GM12878 (cell line): ENCODE measurements at regions not wholly inside any gene's neighbourhood (a gene's known extent, or its start where the extent isn't known, plus 50 kb on each side); places are given as distances from the start of the nearest gene placed in this dataset.

Source experiments
- ATAC-seq: fragments of 200-7000 bp; cut with Tn5 transposase; 3 replicates; pipeline ENCODE4 v1.9.1; 2020; ENCODE audit warnings: mild to moderate bottlenecking, moderate library complexity
- BruUV-seq: library from RNA; stranded (reverse); fragments of 400-500 nt; replicated peaks from 2 replicates; lab custom pipeline; 2021; lab: Mats Ljungman, UMichigan
- CTCF ChIA-PET: fragments of 300-600 bp; sonication (Branson Sonifier 250); formaldehyde crosslinking; extraction: SDS; loops from one replicate; lab custom pipeline; 2021; ENCODE audit warnings: inconsistent platforms; lab: Yijun Ruan, JAX
- POLR2A ChIA-PET: fragments of 350-600 bp; formaldehyde crosslinking; extraction: SDS; loops from one replicate; lab custom pipeline; 2021; ENCODE audit warnings: inconsistent platforms; lab: Charles Lee
- RAD21 ChIA-PET: fragments of 300-600 bp; sonication (Branson Sonifier 250); formaldehyde crosslinking; loops from one replicate; lab custom pipeline; 2023; ENCODE audit warnings: antibody characterized with exemption; ENCODE audit not compliant: unreplicated experiment; lab: Charles Lee
- SMC1A ChIA-PET: fragments of 300-600 bp; sonication (Branson Sonifier 250); formaldehyde crosslinking; loops from one replicate; lab custom pipeline; 2023; ENCODE audit not compliant: unreplicated experiment, uncharacterized antibody; lab: Charles Lee
- DNase-seq: peaks from one replicate; pipeline ENCODE4 v3.0.0-alpha.2; 2011; ENCODE audit warnings: low read depth, low spot score
- FAIRE-seq: peaks from 3 replicates; lab custom pipeline; 2011; peaks lifted over from hg19 to GRCh38; lab: Jason Lieb, UNC
- H2AFZ ChIP-seq: 2 replicates; pipeline ENCODE4 v1.6.0; 2011; ENCODE audit warnings: low read depth, low read length, control low read depth; ENCODE audit not compliant: control insufficient read depth
- H3K27ac ChIP-seq: 2 replicates; pipeline ENCODE4 v1.5.1; 2011; ENCODE audit warnings: control low read depth; ENCODE audit not compliant: control insufficient read depth, insufficient read depth
- H3K27me3 ChIP-seq, 2 experiments: replicated peaks in 1 of 2; 2 replicates each; pipeline versions ENCODE4 v1.6.0 to v1.6.1; 2011; ENCODE audit warnings: low read length in 1 of 2; ENCODE audit not compliant: control insufficient read depth in 2 of 2, insufficient read depth in 2 of 2
- H3K36me3 ChIP-seq, 2 experiments: 2 replicates each; pipeline ENCODE4 v1.5.1; 2011; ENCODE audit warnings: low read length in 1 of 2; ENCODE audit not compliant: control insufficient read depth in 2 of 2, insufficient read depth in 2 of 2
- H3K4me1 ChIP-seq: 2 replicates; pipeline ENCODE4 v1.6.1; 2011; ENCODE audit warnings: mild to moderate bottlenecking, low read length, moderate library complexity, mixed read lengths; ENCODE audit not compliant: control insufficient read depth, insufficient read depth
- H3K4me2 ChIP-seq: 2 replicates; pipeline ENCODE4 v1.6.0; 2011; ENCODE audit warnings: control low read depth; ENCODE audit not compliant: control insufficient read depth, insufficient read depth
- H3K4me3 ChIP-seq: fragments of 200-600 bp; sonication (generic); 2 replicates; pipeline ENCODE4 v1.5.1; 2016
- H3K79me2 ChIP-seq: 2 replicates; pipeline ENCODE4 v1.6.0; 2011; ENCODE audit warnings: low read length; ENCODE audit not compliant: control insufficient read depth, insufficient read depth
- H3K9ac ChIP-seq: 2 replicates; pipeline ENCODE4 v1.8.0; 2011; ENCODE audit warnings: low read length, control low read depth, mixed read lengths; ENCODE audit not compliant: control insufficient read depth, insufficient read depth
- H3K9me3 ChIP-seq: replicated peaks from 3 replicates; pipeline ENCODE4 v1.5.1; 2011; ENCODE audit warnings: mild to moderate bottlenecking, low read length; ENCODE audit not compliant: control insufficient read depth, insufficient read depth
- H4K20me1 ChIP-seq: 2 replicates; pipeline ENCODE4 v1.6.0; 2011; ENCODE audit not compliant: control insufficient read depth, insufficient read depth
- BMI1 ChIP-seq: fragments of 450-650 bp; IDR thresholded peaks from 2 replicates; pipeline ENCODE4 v1.6.1; 2016; ENCODE audit warnings: mild to moderate bottlenecking, moderate library complexity, borderline replicate concordance
- CHD2 ChIP-seq: IDR thresholded peaks from 2 replicates; pipeline ENCODE4 v1.6.1; 2011; ENCODE audit warnings: low read depth, low read length, improper control_type of control experiment, borderline replicate concordance
- ELK1 ChIP-seq: IDR thresholded peaks from 2 replicates; pipeline ENCODE4 v1.6.1; 2012; ENCODE audit warnings: low read depth, low read length, improper control_type of control experiment
- NFYB ChIP-seq: IDR thresholded peaks from 2 replicates; pipeline ENCODE4 v1.6.1; 2011; ENCODE audit warnings: low read depth, mild to moderate bottlenecking, low read length, improper control_type of control experiment, moderate library complexity; ENCODE audit not compliant: insufficient read depth
- POU2F2 ChIP-seq: IDR thresholded peaks from 3 replicates; pipeline ENCODE4 v1.6.1; 2011; ENCODE audit warnings: low read depth, mild to moderate bottlenecking, low read length, borderline replicate concordance
- RELA ChIP-seq: fragments of 450-650 bp; IDR thresholded peaks from 2 replicates; pipeline ENCODE4 v1.8.0; 2014; ENCODE audit warnings: borderline replicate concordance; ENCODE audit not compliant: partially characterized antibody
- TCF3 ChIP-seq: IDR thresholded peaks from 2 replicates; pipeline ENCODE4 v1.6.1; 2012; ENCODE audit warnings: low read depth, mild to moderate bottlenecking, low read length, borderline replicate concordance; ENCODE audit not compliant: insufficient read depth
- ZNF24 ChIP-seq: fragments of 450-650 bp; IDR thresholded peaks from 2 replicates; pipeline ENCODE4 v1.6.1; 2017; ENCODE audit warnings: antibody characterized with exemption, mild to moderate bottlenecking
- ZSCAN29 ChIP-seq: fragments of 450-650 bp; IDR thresholded peaks from 2 replicates; pipeline ENCODE4 v1.6.1; 2017; ENCODE audit warnings: mild to moderate bottlenecking, moderate library complexity
- WGBS: methylation state at CpG from one replicate; pipeline ENCODE4 v1.1.6; 2016; ENCODE audit warnings: low lambda C conversion rate; ENCODE audit not compliant: insufficient replicate concordance, insufficient coverage; ENCODE audit errors: missing lambda C conversion rate; 5-methylcytosine and 5-hydroxymethylcytosine counted together
- in situ Hi-C: fragments of 300-500 bp; cut with MboI; formaldehyde crosslinking; loops from 9 replicates; pipeline ENCODE4 v1.14.3; 2018; ENCODE audit warnings: mixed read lengths
- intact Hi-C: fragments of 100-400 bp; cut with micrococcal nuclease; formaldehyde crosslinking; loops from one replicate; pipeline ENCODE4 v1.14.2; 2022; ENCODE audit not compliant: unreplicated experiment
- TF ChIP-seq, protein P1 (sequence below): fragments of 450-650 bp; IDR thresholded peaks from 2 replicates; pipeline ENCODE4 v1.6.1; 2017; ENCODE audit warnings: mild to moderate bottlenecking, moderate library complexity
- TF ChIP-seq, protein P2 (sequence below): fragments of 450-650 bp; IDR thresholded peaks from 2 replicates; pipeline ENCODE4 v1.6.1; 2017; ENCODE audit warnings: mild to moderate bottlenecking, low read depth, inconsistent platforms; ENCODE audit not compliant: poor library complexity, severe bottlenecking
- TF ChIP-seq, protein P3 (sequence below): IDR thresholded peaks from 2 replicates; pipeline ENCODE4 v1.6.1; 2012; ENCODE audit warnings: low read length, inconsistent platforms

DNA sequence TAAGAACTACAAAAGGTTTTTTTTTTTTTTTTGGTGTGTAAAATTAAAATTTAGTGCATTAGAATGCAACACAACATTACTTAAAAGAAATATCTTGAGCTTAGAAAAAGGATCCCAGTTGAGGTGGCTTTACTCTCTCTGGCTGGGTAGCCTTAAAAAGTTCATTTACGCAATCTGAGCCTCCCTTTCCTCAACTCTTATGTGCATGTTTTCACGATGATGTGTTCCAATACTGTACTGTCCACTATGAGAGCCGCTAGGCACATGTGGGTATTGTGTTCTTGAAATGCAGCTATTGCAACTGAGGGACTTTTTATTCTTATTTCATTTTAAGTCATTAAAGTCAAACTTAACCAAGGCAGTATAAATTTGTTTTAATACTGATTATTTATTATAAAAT, 460.9 kb upstream of the SYT1 start:
- intact Hi-C loops (no loop called here), in situ Hi-C loops (no loop called here)
- CTCF ChIA-PET: no interaction called here
- no peak for ATAC-seq
- Histone ChIP-seq H3K79me2 (no peaks in the 10 kb centered on the region), H3K4me3 (no peak overlapping the region), H3K36me3 (no peaks in the 10 kb centered on the region), H3K9me3 (no peaks in the 10 kb centered on the region), H4K20me1 (no peaks in the 10 kb centered on the region), H3K27ac (no peak overlapping the region), H3K4me2 (no peak overlapping the region), H3K27me3 (no peaks in the 10 kb centered on the region), H2AFZ (no peak overlapping the region), H3K4me1 (no peaks in the 10 kb centered on the region; the same call in 1 of the 2 replicates), H3K9ac (no peak overlapping the region)
- POLR2A ChIA-PET: no interaction called here
- RAD21 ChIA-PET: no interaction called here
- FAIRE-seq: no peak
- BruUV-seq: no TSS peak
- WGBS: 63% methylated on average over 3 of the region's 3 CpGs
- DNase-seq: no peak
- SMC1A ChIA-PET: no interaction called here
- TF ChIP-seq ELK1: no peak
- TF ChIP-seq CHD2: no peak
- no peak for TF ChIP-seq RELA
- no peak for TF ChIP-seq BMI1
- TF ChIP-seq TCF3: no peak
- no peak for TF ChIP-seq ZSCAN29
- TF ChIP-seq ZNF24: no peak
- TF ChIP-seq NFYB: no peak
- TF ChIP-seq, protein P1, sequence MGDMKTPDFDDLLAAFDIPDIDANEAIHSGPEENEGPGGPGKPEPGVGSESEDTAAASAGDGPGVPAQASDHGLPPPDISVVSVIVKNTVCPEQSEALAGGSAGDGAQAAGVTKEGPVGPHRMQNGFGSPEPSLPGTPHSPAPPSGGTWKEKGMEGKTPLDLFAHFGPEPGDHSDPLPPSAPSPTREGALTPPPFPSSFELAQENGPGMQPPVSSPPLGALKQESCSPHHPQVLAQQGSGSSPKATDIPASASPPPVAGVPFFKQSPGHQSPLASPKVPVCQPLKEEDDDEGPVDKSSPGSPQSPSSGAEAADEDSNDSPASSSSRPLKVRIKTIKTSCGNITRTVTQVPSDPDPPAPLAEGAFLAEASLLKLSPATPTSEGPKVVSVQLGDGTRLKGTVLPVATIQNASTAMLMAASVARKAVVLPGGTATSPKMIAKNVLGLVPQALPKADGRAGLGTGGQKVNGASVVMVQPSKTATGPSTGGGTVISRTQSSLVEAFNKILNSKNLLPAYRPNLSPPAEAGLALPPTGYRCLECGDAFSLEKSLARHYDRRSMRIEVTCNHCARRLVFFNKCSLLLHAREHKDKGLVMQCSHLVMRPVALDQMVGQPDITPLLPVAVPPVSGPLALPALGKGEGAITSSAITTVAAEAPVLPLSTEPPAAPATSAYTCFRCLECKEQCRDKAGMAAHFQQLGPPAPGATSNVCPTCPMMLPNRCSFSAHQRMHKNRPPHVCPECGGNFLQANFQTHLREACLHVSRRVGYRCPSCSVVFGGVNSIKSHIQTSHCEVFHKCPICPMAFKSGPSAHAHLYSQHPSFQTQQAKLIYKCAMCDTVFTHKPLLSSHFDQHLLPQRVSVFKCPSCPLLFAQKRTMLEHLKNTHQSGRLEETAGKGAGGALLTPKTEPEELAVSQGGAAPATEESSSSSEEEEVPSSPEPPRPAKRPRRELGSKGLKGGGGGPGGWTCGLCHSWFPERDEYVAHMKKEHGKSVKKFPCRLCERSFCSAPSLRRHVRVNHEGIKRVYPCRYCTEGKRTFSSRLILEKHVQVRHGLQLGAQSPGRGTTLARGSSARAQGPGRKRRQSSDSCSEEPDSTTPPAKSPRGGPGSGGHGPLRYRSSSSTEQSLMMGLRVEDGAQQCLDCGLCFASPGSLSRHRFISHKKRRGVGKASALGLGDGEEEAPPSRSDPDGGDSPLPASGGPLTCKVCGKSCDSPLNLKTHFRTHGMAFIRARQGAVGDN: no peak
- TF ChIP-seq, protein P2, sequence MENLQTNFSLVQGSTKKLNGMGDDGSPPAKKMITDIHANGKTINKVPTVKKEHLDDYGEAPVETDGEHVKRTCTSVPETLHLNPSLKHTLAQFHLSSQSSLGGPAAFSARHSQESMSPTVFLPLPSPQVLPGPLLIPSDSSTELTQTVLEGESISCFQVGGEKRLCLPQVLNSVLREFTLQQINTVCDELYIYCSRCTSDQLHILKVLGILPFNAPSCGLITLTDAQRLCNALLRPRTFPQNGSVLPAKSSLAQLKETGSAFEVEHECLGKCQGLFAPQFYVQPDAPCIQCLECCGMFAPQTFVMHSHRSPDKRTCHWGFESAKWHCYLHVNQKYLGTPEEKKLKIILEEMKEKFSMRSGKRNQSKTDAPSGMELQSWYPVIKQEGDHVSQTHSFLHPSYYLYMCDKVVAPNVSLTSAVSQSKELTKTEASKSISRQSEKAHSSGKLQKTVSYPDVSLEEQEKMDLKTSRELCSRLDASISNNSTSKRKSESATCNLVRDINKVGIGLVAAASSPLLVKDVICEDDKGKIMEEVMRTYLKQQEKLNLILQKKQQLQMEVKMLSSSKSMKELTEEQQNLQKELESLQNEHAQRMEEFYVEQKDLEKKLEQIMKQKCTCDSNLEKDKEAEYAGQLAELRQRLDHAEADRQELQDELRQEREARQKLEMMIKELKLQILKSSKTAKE: no peak
- TF ChIP-seq POU2F2: no peak
- TF ChIP-seq, protein P3, sequence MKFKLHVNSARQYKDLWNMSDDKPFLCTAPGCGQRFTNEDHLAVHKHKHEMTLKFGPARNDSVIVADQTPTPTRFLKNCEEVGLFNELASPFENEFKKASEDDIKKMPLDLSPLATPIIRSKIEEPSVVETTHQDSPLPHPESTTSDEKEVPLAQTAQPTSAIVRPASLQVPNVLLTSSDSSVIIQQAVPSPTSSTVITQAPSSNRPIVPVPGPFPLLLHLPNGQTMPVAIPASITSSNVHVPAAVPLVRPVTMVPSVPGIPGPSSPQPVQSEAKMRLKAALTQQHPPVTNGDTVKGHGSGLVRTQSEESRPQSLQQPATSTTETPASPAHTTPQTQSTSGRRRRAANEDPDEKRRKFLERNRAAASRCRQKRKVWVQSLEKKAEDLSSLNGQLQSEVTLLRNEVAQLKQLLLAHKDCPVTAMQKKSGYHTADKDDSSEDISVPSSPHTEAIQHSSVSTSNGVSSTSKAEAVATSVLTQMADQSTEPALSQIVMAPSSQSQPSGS: no peak
